HEK293 (cell line): ENCODE measurements at regions not wholly inside any gene's neighbourhood (a gene's known extent, or its start where the extent isn't known, plus 50 kb on each side); places are given as distances from the start of the nearest gene placed in this dataset.
A peak's percentile ranks its signal among the peaks of the same experiment; 100 is the strongest.

Source experiments
- CTCF ChIA-PET: fragments of 350-600 bp; formaldehyde crosslinking; extraction: SDS; loops from one replicate; lab custom pipeline; 2021; ENCODE audit warnings: antibody characterized with exemption; lab: Yijun Ruan, JAX
- POLR2A ChIA-PET: fragments of 300-600 bp; formaldehyde crosslinking; extraction: SDS; loops from one replicate; lab custom pipeline; 2020; ENCODE audit warnings: antibody characterized with exemption, inconsistent platforms; lab: Yijun Ruan, JAX
- H3K27ac ChIP-seq: fragments of 200-500 bp; sonication (Bioruptor generic); 2 replicates; pipeline ENCODE4 v1.5.1; 2014; ENCODE audit warnings: low read depth, low read length, control low read depth, inconsistent platforms; ENCODE audit errors: extremely low read depth
- H3K36me3 ChIP-seq, 2 experiments: fragments of 200-500 bp in 1 of 2; sonication (Bioruptor generic) in 1 of 2; 1 replicate in 1 of 2; 2 replicates in 1 of 2; pipeline ENCODE4 v1.5.1; 2014 to 2017; ENCODE audit warnings: inconsistent platforms in 2 of 2, low read length in 2 of 2; ENCODE audit not compliant: control insufficient read depth in 2 of 2, insufficient read depth in 1 of 2
- H3K4me1 ChIP-seq: fragments of 200-500 bp; sonication (Bioruptor generic); 2 replicates; pipeline ENCODE4 v1.5.1; 2014; ENCODE audit warnings: mild to moderate bottlenecking, low read length, inconsistent platforms; ENCODE audit not compliant: control insufficient read depth, insufficient read depth
- H3K4me3 ChIP-seq: 2 replicates; pipeline ENCODE4 v1.5.1; 2011; ENCODE audit warnings: low read depth, mild to moderate bottlenecking, control low read depth, low read length, moderate library complexity
- H3K9me3 ChIP-seq: fragments of 200-500 bp; sonication (Bioruptor generic); 2 replicates; pipeline ENCODE4 v1.5.1; 2014; ENCODE audit warnings: low read depth, low read length, inconsistent platforms; ENCODE audit not compliant: control insufficient read depth, insufficient read depth
- BCL11B ChIP-seq: fragments of 450-650 bp; formaldehyde crosslinking; IDR thresholded peaks from 2 replicates; pipeline ENCODE4 v1.5.1; 2016; ENCODE audit warnings: low read depth, missing biosample characterization, missing genetic modification characterization
- KLF10 ChIP-seq: fragments of 450-650 bp; IDR thresholded peaks from 2 replicates; pipeline ENCODE4 v1.5.1; 2018; ENCODE audit warnings: missing biosample characterization, mild to moderate bottlenecking, missing genetic modification characterization
- KLF8 ChIP-seq: fragments of 450-650 bp; formaldehyde crosslinking; IDR thresholded peaks from 2 replicates; pipeline ENCODE4 v1.5.1; 2016; ENCODE audit warnings: missing biosample characterization, missing genetic modification characterization
- MZF1 ChIP-seq: fragments of 450-650 bp; formaldehyde crosslinking; IDR thresholded peaks from 2 replicates; pipeline ENCODE4 v1.5.1; 2017; ENCODE audit warnings: missing biosample characterization, missing genetic modification characterization, borderline replicate concordance
- SP3 ChIP-seq: fragments of 450-650 bp; formaldehyde crosslinking; IDR thresholded peaks from 2 replicates; pipeline ENCODE4 v1.5.1; 2016; ENCODE audit warnings: missing biosample characterization, missing genetic modification characterization
- ZFP41 ChIP-seq: fragments of 450-650 bp; formaldehyde crosslinking; IDR thresholded peaks from 2 replicates; pipeline ENCODE4 v1.5.1; 2016; ENCODE audit warnings: missing biosample characterization, missing genetic modification characterization, borderline replicate concordance
- ZNF211 ChIP-seq: fragments of 450-650 bp; formaldehyde crosslinking; IDR thresholded peaks from 2 replicates; pipeline ENCODE4 v1.5.1; 2016; ENCODE audit warnings: low read depth, missing biosample characterization, missing genetic modification characterization
- ZNF214 ChIP-seq: fragments of 450-650 bp; formaldehyde crosslinking; IDR thresholded peaks from 2 replicates; pipeline ENCODE4 v1.5.1; 2017; ENCODE audit warnings: missing biosample characterization, mild to moderate bottlenecking, missing genetic modification characterization, borderline replicate concordance
- ZNF239 ChIP-seq: fragments of 450-650 bp; formaldehyde crosslinking; IDR thresholded peaks from 2 replicates; pipeline ENCODE4 v1.5.1; 2016; ENCODE audit warnings: missing biosample characterization, missing genetic modification characterization
- ZNF292 ChIP-seq: fragments of 450-650 bp; formaldehyde crosslinking; IDR thresholded peaks from 2 replicates; pipeline ENCODE4 v1.5.1; 2016; ENCODE audit warnings: low read depth, missing biosample characterization, missing genetic modification characterization, borderline replicate concordance
- ZNF350 ChIP-seq: fragments of 450-650 bp; formaldehyde crosslinking; IDR thresholded peaks from 2 replicates; pipeline ENCODE4 v1.5.0; 2017; ENCODE audit warnings: missing biosample characterization, mild to moderate bottlenecking, missing genetic modification characterization
- ZNF366 ChIP-seq: fragments of 450-650 bp; formaldehyde crosslinking; conservative IDR thresholded peaks from 2 replicates; pipeline ENCODE4 v1.5.1; 2016; ENCODE audit warnings: missing biosample characterization, missing genetic modification characterization
- ZNF558 ChIP-seq: fragments of 450-650 bp; formaldehyde crosslinking; IDR thresholded peaks from 2 replicates; pipeline ENCODE4 v1.5.1; 2016; ENCODE audit warnings: missing biosample characterization, missing genetic modification characterization
- ZNF560 ChIP-seq: fragments of 450-650 bp; formaldehyde crosslinking; IDR thresholded peaks from 2 replicates; pipeline ENCODE4 v1.5.1; 2017; ENCODE audit warnings: missing biosample characterization, missing genetic modification characterization, borderline replicate concordance
- ZNF76 ChIP-seq: fragments of 450-650 bp; formaldehyde crosslinking; IDR thresholded peaks from 2 replicates; pipeline ENCODE4; 2016; ENCODE audit warnings: low read depth, missing biosample characterization, missing genetic modification characterization, borderline replicate concordance
- ZNF785 ChIP-seq: fragments of 450-650 bp; formaldehyde crosslinking; IDR thresholded peaks from 2 replicates; pipeline ENCODE4 v1.5.1; 2016; ENCODE audit warnings: missing biosample characterization, missing genetic modification characterization
- ZNF843 ChIP-seq: fragments of 450-650 bp; formaldehyde crosslinking; IDR thresholded peaks from 2 replicates; pipeline ENCODE4 v1.5.1; 2016; ENCODE audit warnings: missing biosample characterization, missing genetic modification characterization
- TF ChIP-seq, protein P1 (sequence below): fragments of 450-650 bp; formaldehyde crosslinking; IDR thresholded peaks from 2 replicates; pipeline ENCODE4 v1.5.1; 2016; ENCODE audit warnings: missing biosample characterization, missing genetic modification characterization
- TF ChIP-seq, protein P2 (sequence below): fragments of 450-650 bp; formaldehyde crosslinking; IDR thresholded peaks from 2 replicates; pipeline ENCODE4 v1.5.1; 2017; ENCODE audit warnings: missing biosample characterization, mild to moderate bottlenecking, missing genetic modification characterization, moderate library complexity
- TF ChIP-seq, protein P3 (sequence below): fragments of 450-650 bp; formaldehyde crosslinking; IDR thresholded peaks from 2 replicates; pipeline ENCODE4 v1.5.1; 2016; ENCODE audit warnings: missing biosample characterization, missing genetic modification characterization
- TF ChIP-seq, protein P4 (sequence below): fragments of 450-650 bp; formaldehyde crosslinking; IDR thresholded peaks from 2 replicates; pipeline ENCODE4 v1.5.1; 2016; ENCODE audit warnings: missing biosample characterization, missing genetic modification characterization
- TF ChIP-seq, protein P5 (sequence below): fragments of 450-650 bp; formaldehyde crosslinking; IDR thresholded peaks from 2 replicates; pipeline ENCODE4 v1.5.1; 2017; ENCODE audit warnings: missing biosample characterization, missing genetic modification characterization

DNA sequence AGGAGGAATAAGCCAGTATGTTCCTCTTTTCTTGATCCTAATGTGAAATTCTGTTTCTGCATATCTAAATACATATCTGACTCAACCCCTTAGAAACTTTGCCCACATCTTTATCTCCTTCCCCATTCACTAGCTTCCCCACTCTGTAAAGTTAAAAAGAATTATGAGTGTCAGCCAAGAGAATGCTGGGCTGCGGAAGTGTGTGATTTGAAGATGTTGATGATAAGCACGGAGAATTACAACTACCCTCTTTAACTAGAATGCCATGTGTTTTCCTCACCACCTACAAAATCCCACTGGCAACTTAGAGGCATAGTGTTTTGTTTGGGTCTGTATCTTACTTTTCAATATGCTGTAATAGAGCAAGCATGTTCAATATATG lies 490.4 kb upstream of the FANCL start:
- no peaks in the 10 kb centered on the region for H3K9me3 ChIP-seq
- no peaks in the 10 kb centered on the region for H3K36me3 ChIP-seq
- POLR2A ChIA-PET: interaction anchor here (0.9 kb wide), 1 partner anchor 97 kb away, joined by 3 read pairs; no protein-coding TSS in a partner anchor
- peaks cover 11% of the 10 kb centered on the region; the same call in 1 of the 2 replicates for H3K4me1 ChIP-seq
- CTCF ChIA-PET: interaction anchor here (0.5 kb wide), 1 partner anchor 1943 kb away, joined by 4 read pairs; no protein-coding TSS in a partner anchor
- TF ChIP-seq KLF8: no peak
- TF ChIP-seq MZF1: peak; percentile 72
- H3K4me3 ChIP-seq: no peak overlapping the region
- no peak overlapping the region for H3K27ac ChIP-seq

DNA sequence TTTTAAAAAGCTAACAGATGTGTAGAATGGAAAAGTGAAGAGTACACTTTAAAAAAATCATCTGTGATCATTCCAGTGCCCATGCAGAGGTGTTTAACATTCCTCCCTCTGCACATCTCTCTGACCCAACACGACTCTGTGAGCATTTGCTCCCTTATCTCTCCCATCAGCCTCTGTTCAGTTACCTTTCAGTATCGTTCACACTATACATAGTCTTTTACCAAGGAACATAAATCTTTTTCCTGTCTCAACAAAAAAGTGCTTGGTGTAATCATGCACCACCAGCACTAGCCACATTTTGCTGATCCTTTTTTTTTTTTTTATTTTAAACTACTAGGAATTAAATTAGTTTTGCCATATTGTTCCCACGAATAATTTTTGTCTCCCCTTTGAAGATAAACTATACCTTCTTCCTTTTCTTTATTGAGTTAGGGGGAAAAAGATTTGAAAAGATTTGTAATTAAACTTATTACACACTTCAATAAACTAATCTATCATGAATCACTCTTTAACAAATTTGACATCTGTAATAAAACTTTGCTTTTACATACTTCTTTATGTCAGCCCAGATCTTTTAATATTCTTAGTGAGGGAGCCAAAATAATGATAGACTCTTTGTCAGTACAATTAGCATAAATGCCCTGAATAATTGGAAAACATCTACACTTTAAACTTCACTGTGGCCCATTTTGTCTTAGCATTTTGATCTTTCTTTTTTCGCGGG lies 489.8 kb upstream of the FANCL start:
- POLR2A ChIA-PET: no interaction called here
- no peak overlapping the region for H3K27ac ChIP-seq
- no peaks in the 10 kb centered on the region for H3K36me3 ChIP-seq
- TF ChIP-seq ZNF843 (tag by site-specific recombination) (no peak), ZNF76 (tag by site-specific recombination) (no peak), ZFP41 (tag by site-specific recombination) (no peak), ZNF350 (tag by site-specific recombination) (no peak), ZNF214 (tag by site-specific recombination) (no peak), ZNF366 (tag by site-specific recombination) (no peak), ZNF239 (no peak), ZNF292 (tag by site-specific recombination) (no peak), ZNF785 (no peak), ZNF558 (tag by site-specific recombination) (no peak), KLF10 (tag by site-specific recombination) (no peak), ZNF560 (tag by site-specific recombination) (no peak), SP3 (tag by site-specific recombination) (no peak), ZNF211 (tag by site-specific recombination) (no peak), BCL11B (tag by site-specific recombination) (no peak)
- TF ChIP-seq, protein P1, sequence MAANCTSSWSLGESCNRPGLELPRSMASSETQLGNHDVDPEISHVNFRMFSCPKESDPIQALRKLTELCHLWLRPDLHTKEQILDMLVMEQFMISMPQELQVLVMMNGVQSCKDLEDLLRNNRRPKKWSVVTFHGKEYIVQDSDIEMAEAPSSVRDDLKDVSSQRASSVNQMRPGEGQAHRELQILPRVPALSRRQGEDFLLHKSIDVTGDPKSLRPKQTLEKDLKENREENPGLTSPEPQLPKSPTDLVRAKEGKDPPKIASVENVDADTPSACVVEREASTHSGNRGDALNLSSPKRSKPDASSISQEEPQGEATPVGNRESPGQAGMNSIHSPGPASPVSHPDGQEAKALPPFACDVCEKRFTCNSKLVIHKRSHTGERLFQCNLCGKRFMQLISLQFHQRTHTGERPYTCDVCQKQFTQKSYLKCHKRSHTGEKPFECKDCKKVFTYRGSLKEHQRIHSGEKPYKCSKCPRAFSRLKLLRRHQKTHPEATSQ: no peak
- TF ChIP-seq, protein P2, sequence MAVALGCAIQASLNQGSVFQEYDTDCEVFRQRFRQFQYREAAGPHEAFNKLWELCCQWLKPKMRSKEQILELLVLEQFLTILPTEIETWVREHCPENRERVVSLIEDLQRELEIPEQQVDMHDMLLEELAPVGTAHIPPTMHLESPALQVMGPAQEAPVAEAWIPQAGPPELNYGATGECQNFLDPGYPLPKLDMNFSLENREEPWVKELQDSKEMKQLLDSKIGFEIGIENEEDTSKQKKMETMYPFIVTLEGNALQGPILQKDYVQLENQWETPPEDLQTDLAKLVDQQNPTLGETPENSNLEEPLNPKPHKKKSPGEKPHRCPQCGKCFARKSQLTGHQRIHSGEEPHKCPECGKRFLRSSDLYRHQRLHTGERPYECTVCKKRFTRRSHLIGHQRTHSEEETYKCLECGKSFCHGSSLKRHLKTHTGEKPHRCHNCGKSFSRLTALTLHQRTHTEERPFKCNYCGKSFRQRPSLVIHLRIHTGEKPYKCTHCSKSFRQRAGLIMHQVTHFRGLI (tag by site-specific recombination): no peak
- TF ChIP-seq, protein P3, sequence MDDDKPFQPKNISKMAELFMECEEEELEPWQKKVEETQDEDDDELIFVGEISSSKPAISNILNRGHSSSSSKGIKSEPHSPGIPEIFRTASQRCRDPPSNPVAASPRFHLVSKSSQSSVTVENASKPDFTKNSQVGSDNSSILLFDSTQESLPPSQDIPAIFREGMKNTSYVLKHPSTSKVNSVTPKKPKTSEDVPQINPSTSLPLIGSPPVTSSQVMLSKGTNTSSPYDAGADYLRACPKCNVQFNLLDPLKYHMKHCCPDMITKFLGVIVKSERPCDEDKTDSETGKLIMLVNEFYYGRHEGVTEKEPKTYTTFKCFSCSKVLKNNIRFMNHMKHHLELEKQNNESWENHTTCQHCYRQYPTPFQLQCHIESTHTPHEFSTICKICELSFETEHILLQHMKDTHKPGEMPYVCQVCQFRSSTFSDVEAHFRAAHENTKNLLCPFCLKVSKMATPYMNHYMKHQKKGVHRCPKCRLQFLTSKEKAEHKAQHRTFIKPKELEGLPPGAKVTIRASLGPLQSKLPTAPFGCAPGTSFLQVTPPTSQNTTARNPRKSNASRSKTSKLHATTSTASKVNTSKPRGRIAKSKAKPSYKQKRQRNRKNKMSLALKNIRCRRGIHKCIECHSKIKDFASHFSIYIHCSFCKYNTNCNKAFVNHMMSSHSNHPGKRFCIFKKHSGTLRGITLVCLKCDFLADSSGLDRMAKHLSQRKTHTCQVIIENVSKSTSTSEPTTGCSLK (tag by site-specific recombination): no peak
- TF ChIP-seq, protein P4, sequence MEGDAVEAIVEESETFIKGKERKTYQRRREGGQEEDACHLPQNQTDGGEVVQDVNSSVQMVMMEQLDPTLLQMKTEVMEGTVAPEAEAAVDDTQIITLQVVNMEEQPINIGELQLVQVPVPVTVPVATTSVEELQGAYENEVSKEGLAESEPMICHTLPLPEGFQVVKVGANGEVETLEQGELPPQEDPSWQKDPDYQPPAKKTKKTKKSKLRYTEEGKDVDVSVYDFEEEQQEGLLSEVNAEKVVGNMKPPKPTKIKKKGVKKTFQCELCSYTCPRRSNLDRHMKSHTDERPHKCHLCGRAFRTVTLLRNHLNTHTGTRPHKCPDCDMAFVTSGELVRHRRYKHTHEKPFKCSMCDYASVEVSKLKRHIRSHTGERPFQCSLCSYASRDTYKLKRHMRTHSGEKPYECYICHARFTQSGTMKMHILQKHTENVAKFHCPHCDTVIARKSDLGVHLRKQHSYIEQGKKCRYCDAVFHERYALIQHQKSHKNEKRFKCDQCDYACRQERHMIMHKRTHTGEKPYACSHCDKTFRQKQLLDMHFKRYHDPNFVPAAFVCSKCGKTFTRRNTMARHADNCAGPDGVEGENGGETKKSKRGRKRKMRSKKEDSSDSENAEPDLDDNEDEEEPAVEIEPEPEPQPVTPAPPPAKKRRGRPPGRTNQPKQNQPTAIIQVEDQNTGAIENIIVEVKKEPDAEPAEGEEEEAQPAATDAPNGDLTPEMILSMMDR (tag by site-specific recombination): no peak
- TF ChIP-seq, protein P5, sequence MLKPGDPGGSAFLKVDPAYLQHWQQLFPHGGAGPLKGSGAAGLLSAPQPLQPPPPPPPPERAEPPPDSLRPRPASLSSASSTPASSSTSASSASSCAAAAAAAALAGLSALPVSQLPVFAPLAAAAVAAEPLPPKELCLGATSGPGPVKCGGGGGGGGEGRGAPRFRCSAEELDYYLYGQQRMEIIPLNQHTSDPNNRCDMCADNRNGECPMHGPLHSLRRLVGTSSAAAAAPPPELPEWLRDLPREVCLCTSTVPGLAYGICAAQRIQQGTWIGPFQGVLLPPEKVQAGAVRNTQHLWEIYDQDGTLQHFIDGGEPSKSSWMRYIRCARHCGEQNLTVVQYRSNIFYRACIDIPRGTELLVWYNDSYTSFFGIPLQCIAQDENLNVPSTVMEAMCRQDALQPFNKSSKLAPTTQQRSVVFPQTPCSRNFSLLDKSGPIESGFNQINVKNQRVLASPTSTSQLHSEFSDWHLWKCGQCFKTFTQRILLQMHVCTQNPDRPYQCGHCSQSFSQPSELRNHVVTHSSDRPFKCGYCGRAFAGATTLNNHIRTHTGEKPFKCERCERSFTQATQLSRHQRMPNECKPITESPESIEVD: no peak
- TF ChIP-seq, all 188 proteins: peak for 0
- Histone ChIP-seq H3K4me3 (no peak overlapping the region), H3K9me3 (no peaks in the 10 kb centered on the region), H3K4me1 (peaks cover 11% of the 10 kb centered on the region; the same call in 1 of the 2 replicates)
- CTCF ChIA-PET: no interaction called here
